Spinal cord (tissue), 9 donors: ENCODE measurements at regions not wholly inside any gene's neighbourhood (a gene's known extent, or its start where the extent isn't known, plus 50 kb on each side); places are given as distances from the start of the nearest gene placed in this dataset.

Experiments used
- DNase-seq, 6 donors: peaks; one replicate each; pipeline versions ENCODE4 v3.0.0 to v3.0.0-alpha.2; 2013 to 2015; ENCODE audit warnings: low spot score in 6 of 6, low read depth in 4 of 6
- H3K27ac ChIP-seq: one replicate; pipeline ENCODE4 v1.5.1; 2013; ENCODE audit warnings: low read depth, low read length, control low read depth
- H3K27me3 ChIP-seq: one replicate; pipeline ENCODE4 v1.6.1; 2013; ENCODE audit warnings: low read length; ENCODE audit not compliant: control insufficient read depth, insufficient read depth
- H3K36me3 ChIP-seq: one replicate; pipeline ENCODE4 v1.6.1; 2013; ENCODE audit warnings: low read length; ENCODE audit not compliant: control insufficient read depth, insufficient read depth
- H3K4me1 ChIP-seq: one replicate; pipeline ENCODE4 v1.6.1; 2013; ENCODE audit warnings: low read length; ENCODE audit not compliant: control insufficient read depth, insufficient read depth
- H3K4me3 ChIP-seq: one replicate; pipeline ENCODE4 v1.5.1; 2013; ENCODE audit warnings: low read depth, low read length, control low read depth
- H3K9me3 ChIP-seq: one replicate; pipeline ENCODE4 v1.6.1; 2013; ENCODE audit warnings: low read length; ENCODE audit not compliant: control insufficient read depth, insufficient read depth
- WGBS: methylation state at CpG from one replicate; pipeline ENCODE4 v1.1.5; 2013; ENCODE audit warnings: missing lambda C conversion rate; ENCODE audit not compliant: insufficient coverage; 5-methylcytosine and 5-hydroxymethylcytosine counted together
- donor health status: healthy.

GRCh38 chr9:117616431-117616831 is 87.8 kb upstream of the TLR4 start:
- 18% methylated on average over 2 of the region's 3 CpGs for WGBS

GRCh38 chr9:117612317-117612716 is 91.9 kb upstream of the TLR4 start:
- Histone ChIP-seq H3K4me1 (no peaks in the 10 kb centered on the region), H3K27me3 (no peaks in the 10 kb centered on the region), H3K27ac (no peak overlapping the region), H3K4me3 (no peak overlapping the region), H3K9me3 (no peaks in the 10 kb centered on the region), H3K36me3 (no peaks in the 10 kb centered on the region)
- 17% methylated on average over 1 of the region's 1 CpG for WGBS
- DNase-seq = peak in 1 of 6 donors; percentile 62

More at GRCh38 chr9:117616431-117616831, 87.8 kb upstream of the TLR4 start:
- Histone ChIP-seq H3K9me3 (no peaks in the 10 kb centered on the region), H3K4me1 (no peaks in the 10 kb centered on the region), H3K27me3 (no peaks in the 10 kb centered on the region), H3K36me3 (no peaks in the 10 kb centered on the region), H3K27ac (no peak overlapping the region), H3K4me3 (no peak overlapping the region)
- DNase-seq = peak in 4 of 6 donors; percentile 42 to 86 (median 47)

DNA sequence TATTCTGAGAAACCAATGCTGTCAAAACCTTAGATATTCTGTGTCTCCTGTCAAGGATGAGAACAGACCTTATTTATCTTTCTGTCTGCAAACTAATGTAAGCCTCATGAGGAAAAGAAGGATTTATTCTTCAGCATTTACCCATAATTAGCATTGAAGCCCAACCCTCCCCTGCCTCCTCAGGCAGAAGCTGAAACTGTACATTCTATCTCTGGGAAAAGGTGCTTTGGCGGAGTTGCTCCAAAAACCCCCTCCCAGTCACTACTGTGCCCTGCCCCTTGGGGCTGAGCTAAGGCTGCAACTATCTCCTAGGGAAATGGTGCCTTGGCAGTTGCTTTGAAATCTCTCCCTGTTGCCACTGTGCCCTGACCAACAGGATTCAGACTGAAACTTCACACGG is 106.2 kb upstream of the TLR4 start:
- H3K4me1 ChIP-seq = no peaks in the 10 kb centered on the region
- WGBS = 75% methylated on average over 2 of the region's 2 CpGs
- no peak for DNase-seq

GRCh38 chr9:117596678-117597077 is 107.5 kb upstream of the TLR4 start:
- Histone ChIP-seq H3K27me3 (no peaks in the 10 kb centered on the region), H3K36me3 (no peaks in the 10 kb centered on the region), H3K4me1 (no peaks in the 10 kb centered on the region), H3K27ac (no peak overlapping the region), H3K9me3 (no peaks in the 10 kb centered on the region), H3K4me3 (no peak overlapping the region)
- 57% methylated on average over 1 of the region's 2 CpGs for WGBS
- no peak for DNase-seq

More for the DNA sequence above, 106.2 kb upstream of the TLR4 start:
- Histone ChIP-seq H3K27ac (no peak overlapping the region), H3K36me3 (no peaks in the 10 kb centered on the region), H3K27me3 (no peaks in the 10 kb centered on the region), H3K4me3 (no peak overlapping the region), H3K9me3 (no peaks in the 10 kb centered on the region)

DNA sequence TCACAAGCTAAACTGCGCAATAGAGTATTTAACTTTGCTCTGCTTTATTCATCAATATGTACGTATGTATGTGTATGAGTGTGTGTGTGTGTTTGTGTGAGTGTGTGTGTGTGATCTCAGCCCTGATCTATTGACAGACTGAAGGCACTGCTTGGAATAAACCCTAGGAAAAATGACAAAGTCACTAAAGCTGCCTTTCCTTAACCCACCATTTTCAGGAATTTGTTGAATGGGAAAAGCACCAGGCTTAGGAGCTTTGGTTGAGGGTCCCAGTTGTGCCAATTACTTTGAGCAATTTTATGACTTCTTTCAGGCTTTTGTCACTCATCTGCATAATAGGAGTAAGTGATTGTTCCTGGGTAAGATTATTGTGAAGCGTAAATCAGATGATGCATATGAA is 108.6 kb upstream of the TLR4 start:
- Histone ChIP-seq H3K4me1 (no peaks in the 10 kb centered on the region), H3K27ac (no peak overlapping the region), H3K9me3 (no peaks in the 10 kb centered on the region), H3K36me3 (no peaks in the 10 kb centered on the region), H3K4me3 (no peak overlapping the region), H3K27me3 (no peaks in the 10 kb centered on the region)
- WGBS = no CpG with 5 or more reads among the region's 3 CpGs
- DNase-seq = no peak

DNA sequence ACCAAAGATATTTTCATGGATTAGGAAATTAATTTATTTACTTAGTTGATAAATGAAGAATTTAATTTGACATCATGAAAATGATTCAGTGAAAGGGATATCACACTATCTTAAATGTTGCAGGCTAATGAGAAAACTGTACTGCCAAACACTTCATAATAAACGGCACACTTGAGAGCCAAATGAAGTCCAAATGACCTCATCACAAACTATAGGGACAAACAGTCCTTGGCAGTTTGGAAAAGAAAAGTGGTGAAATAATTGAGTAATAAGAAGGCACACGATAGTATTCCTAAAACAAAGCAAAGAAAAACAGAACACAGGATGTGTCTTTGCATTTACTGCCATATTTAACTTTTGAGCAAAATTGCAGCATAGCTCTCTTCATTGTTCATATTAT is 116.9 kb upstream of the TLR4 start:
- H3K4me1 ChIP-seq = no peaks in the 10 kb centered on the region
- WGBS = no CpG with 5 or more reads among the region's 2 CpGs
- no peaks in the 10 kb centered on the region for H3K36me3 ChIP-seq
- H3K27me3 ChIP-seq = no peaks in the 10 kb centered on the region
- DNase-seq = no peak
- H3K4me3 ChIP-seq = no peak overlapping the region
- peaks cover 4% of the 10 kb centered on the region for H3K9me3 ChIP-seq
- H3K27ac ChIP-seq = no peak overlapping the region

DNA sequence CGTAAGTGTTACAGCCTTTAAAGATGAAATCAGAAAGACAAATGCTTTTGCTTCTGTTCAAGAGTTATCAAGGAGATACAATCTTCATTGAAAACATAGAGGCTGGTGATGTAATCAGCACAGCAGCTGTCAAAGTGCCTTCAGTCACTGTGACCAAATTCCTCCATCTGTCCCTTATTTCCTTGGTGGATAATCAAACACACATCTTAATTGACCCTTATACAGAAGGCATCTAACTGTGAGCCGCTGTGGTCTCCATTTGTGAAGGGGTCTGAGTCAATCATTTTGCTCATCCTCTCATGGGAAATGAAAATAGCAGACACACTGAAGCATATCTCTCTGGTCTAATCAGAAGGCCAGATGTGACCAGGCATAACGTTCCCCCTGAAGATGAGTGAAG is 130.1 kb upstream of the TLR4 start:
- Histone ChIP-seq H3K9me3 (no peaks in the 10 kb centered on the region), H3K4me1 (no peaks in the 10 kb centered on the region), H3K27ac (no peak overlapping the region), H3K4me3 (no peak overlapping the region), H3K36me3 (no peaks in the 10 kb centered on the region), H3K27me3 (no peaks in the 10 kb centered on the region)
- WGBS = 43% methylated on average over 1 of the region's 3 CpGs
- DNase-seq = peak in 1 of 6 donors; percentile 49

- whole genome bisulfite sequencing = no CpG with 5 or more reads among the region's 1 CpG
- no peak for DNase-seq
- no peaks in the 10 kb centered on the region for H3K36me3 ChIP-seq
- H3K4me3 ChIP-seq = no peak overlapping the region
- no peaks in the 10 kb centered on the region for H3K27me3 ChIP-seq
- no peaks in the 10 kb centered on the region for H3K4me1 ChIP-seq
- H3K9me3 ChIP-seq = no peaks in the 10 kb centered on the region
- no peak overlapping the region for H3K27ac ChIP-seq
Measured at GRCh38 chr9:117564839-117565238, 139.4 kb upstream of the TLR4 start.

- H3K36me3 ChIP-seq = no peaks in the 10 kb centered on the region
- no peak overlapping the region for H3K4me3 ChIP-seq
- H3K9me3 ChIP-seq = no peaks in the 10 kb centered on the region
- H3K4me1 ChIP-seq = no peaks in the 10 kb centered on the region
- DNase-seq = no peak
- H3K27ac ChIP-seq = no peak overlapping the region
- WGBS = 40% methylated on average over 1 of the region's 2 CpGs
- no peaks in the 10 kb centered on the region for H3K27me3 ChIP-seq
Measured at GRCh38 chr9:117561761-117562160, 142.4 kb upstream of the TLR4 start.

DNA sequence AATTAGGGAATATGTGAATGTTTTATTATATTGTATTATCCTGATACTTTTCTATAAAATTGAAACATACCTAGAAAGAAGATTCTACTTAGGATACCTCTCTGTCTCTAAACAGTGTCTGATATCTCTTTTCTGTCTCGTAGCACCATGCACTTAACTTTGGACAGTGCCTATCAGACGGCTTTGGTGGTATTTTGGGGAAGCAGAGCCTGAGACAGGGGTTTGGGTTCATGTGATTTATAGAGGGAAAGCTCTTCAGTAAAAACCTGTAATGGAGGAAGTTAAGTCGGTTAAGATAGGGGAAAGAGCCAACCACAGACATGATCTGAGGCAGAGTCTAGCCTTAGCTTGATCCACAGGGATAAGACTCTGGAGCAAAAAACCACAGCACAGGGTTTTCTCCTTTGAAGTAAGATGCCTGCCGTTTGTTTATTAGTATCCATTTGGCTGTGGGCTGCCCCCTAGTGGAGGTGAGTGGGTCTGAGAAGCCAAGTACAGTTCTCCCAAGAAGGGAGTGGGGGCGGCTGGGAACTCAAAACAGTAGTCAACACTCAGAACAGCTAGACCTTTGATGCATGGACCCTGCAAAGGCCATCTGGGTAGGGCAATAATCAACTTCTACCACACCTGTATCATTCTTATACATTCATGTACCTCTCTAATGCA is 141.2 kb upstream of the ASTN2 start:
- WGBS = 75% methylated on average over 4 of the region's 5 CpGs
- Histone ChIP-seq H3K36me3 (no peaks in the 10 kb centered on the region), H3K4me1 (no peaks in the 10 kb centered on the region), H3K27me3 (no peaks in the 10 kb centered on the region), H3K27ac (no peak overlapping the region), H3K4me3 (no peak overlapping the region), H3K9me3 (no peaks in the 10 kb centered on the region)
- no peak for DNase-seq
